SU-DHL-6 (cell line): ENCODE measurements at regions not wholly inside any gene's neighbourhood (a gene's known extent, or its start where the extent isn't known, plus 50 kb on each side); places are given as distances from the start of the nearest gene placed in this dataset.
"Not testable (repeated sequence)": the region's sequence is repeated elsewhere in the genome, so short reads cannot be mapped to it uniquely, and the experiment has no call there.

Experiments used
- H2AFZ ChIP-seq: fragments of 200-600 bp; sonication (generic); 2 replicates; pipeline ENCODE4 v1.6.1; 2014; ENCODE audit warnings: low read depth, mild to moderate bottlenecking, moderate library complexity, mixed read lengths, antibody characterized with exemption, low read length; ENCODE audit not compliant: severe bottlenecking
- H3F3A ChIP-seq: fragments of 200-600 bp; shearing (Covaris generic); 2 replicates; pipeline ENCODE4 v1.6.0; 2016; ENCODE audit warnings: antibody characterized with exemption, mild to moderate bottlenecking; ENCODE audit not compliant: insufficient read depth
- H3K27ac ChIP-seq: fragments of 200-600 bp; sonication (generic); 2 replicates; pipeline ENCODE4 v1.5.1; 2016; ENCODE audit warnings: low read depth, mild to moderate bottlenecking, low read length, moderate library complexity, mixed read lengths
- H3K27me3 ChIP-seq: fragments of 200-600 bp; sonication (generic), shearing (Covaris generic); 2 replicates; pipeline ENCODE4 v1.6.0; 2014; ENCODE audit warnings: mild to moderate bottlenecking, low read length
- H3K36me3 ChIP-seq: fragments of 200-600 bp; sonication (generic); 2 replicates; pipeline ENCODE4 v1.6.1; 2014; ENCODE audit warnings: mild to moderate bottlenecking, low read length, mixed read lengths
- H3K4me2 ChIP-seq: fragments of 300-600, 200-600 bp; shearing (Covaris generic), sonication (generic); 2 replicates; pipeline ENCODE4 v1.6.0; 2014; ENCODE audit warnings: low read length, low read depth, mild to moderate bottlenecking; ENCODE audit not compliant: poor library complexity, severe bottlenecking
- H3K4me3 ChIP-seq: fragments of 200-600 bp; sonication (generic); 2 replicates; pipeline ENCODE4 v1.5.1; 2014; ENCODE audit warnings: antibody characterized with exemption, low read length, mild to moderate bottlenecking, mixed read lengths; ENCODE audit not compliant: insufficient read depth, poor library complexity, severe bottlenecking
- H3K79me2 ChIP-seq: fragments of 200-600 bp; sonication (generic); 2 replicates; pipeline ENCODE4 v1.6.1; 2014; ENCODE audit warnings: mild to moderate bottlenecking, low read length, moderate library complexity; ENCODE audit not compliant: insufficient read depth
- H3K9ac ChIP-seq: fragments of 200-600 bp; sonication (generic); 2 replicates; pipeline ENCODE4 v1.7.0; 2014; ENCODE audit warnings: mild to moderate bottlenecking, low read length
- H3K9me2 ChIP-seq: fragments of 200-600 bp; sonication (generic); replicated peaks from 2 replicates; pipeline ENCODE4 v1.6.1; 2014; ENCODE audit warnings: low read length; ENCODE audit not compliant: insufficient read depth
- H3K9me3 ChIP-seq: fragments of 200-600 bp; sonication (generic); 2 replicates; pipeline ENCODE4 v1.6.1; 2014; ENCODE audit warnings: low read length, mixed read lengths; ENCODE audit not compliant: insufficient read depth
- H4K20me1 ChIP-seq: fragments of 200-600 bp; sonication (generic); 2 replicates; pipeline ENCODE4 v1.6.1; 2014; ENCODE audit warnings: low read depth, mild to moderate bottlenecking, antibody characterized with exemption, low read length, moderate library complexity, mixed read lengths
- EZH2phosphoT487 ChIP-seq: fragments of 200-600 bp; sonication (generic), shearing (Covaris generic); conservative IDR thresholded peaks from 2 replicates; pipeline ENCODE4 v1.6.1; 2018; ENCODE audit warnings: mild to moderate bottlenecking, antibody characterized with exemption, low read length, moderate library complexity, mixed read lengths
- TF ChIP-seq, protein P1 (sequence below): fragments of 200-600 bp; sonication (generic); IDR thresholded peaks from one replicate; pipeline ENCODE4 v1.5.1; 2017; ENCODE audit warnings: antibody characterized with exemption, mild to moderate bottlenecking, low read length, moderate library complexity; ENCODE audit not compliant: insufficient read depth, poor library complexity, severe bottlenecking

DNA sequence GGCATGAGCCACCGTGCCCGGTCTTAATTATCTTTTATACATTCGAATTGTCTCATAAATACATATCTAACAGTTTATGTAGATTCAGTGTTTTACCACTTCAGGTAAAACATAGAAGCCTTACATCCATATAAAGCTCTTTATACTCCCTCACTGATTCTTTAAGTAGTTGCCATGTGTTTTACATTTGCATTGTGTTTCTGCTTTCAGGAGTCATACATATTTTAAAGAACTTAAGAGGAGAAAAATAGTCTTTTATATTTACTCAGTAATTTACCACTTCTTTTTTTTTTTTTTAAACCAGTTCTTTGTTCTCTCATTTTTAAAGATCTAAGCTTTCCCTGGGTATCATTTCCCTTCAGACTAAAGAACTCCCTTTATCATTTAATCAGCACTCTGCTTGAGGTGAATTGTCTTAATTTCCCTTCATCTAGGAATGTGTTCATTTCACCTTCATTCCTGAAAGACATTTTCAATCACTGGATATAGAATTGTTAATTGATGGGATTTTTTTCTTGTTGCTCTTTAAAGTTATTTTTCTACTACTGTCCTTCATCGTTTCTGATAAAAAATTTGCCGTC, 127.1 kb upstream of the XIST start:
- H3K27me3 ChIP-seq, result no peaks in the 10 kb centered on the region
- no peak overlapping the region for H3K9ac ChIP-seq
- TF ChIP-seq, protein P1, sequence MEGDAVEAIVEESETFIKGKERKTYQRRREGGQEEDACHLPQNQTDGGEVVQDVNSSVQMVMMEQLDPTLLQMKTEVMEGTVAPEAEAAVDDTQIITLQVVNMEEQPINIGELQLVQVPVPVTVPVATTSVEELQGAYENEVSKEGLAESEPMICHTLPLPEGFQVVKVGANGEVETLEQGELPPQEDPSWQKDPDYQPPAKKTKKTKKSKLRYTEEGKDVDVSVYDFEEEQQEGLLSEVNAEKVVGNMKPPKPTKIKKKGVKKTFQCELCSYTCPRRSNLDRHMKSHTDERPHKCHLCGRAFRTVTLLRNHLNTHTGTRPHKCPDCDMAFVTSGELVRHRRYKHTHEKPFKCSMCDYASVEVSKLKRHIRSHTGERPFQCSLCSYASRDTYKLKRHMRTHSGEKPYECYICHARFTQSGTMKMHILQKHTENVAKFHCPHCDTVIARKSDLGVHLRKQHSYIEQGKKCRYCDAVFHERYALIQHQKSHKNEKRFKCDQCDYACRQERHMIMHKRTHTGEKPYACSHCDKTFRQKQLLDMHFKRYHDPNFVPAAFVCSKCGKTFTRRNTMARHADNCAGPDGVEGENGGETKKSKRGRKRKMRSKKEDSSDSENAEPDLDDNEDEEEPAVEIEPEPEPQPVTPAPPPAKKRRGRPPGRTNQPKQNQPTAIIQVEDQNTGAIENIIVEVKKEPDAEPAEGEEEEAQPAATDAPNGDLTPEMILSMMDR, result no peak
- no peak for TF ChIP-seq EZH2phosphoT487
- H2AFZ ChIP-seq, result no peak overlapping the region
- peaks cover 58% of the 10 kb centered on the region for H3K79me2 ChIP-seq
- no peaks in the 10 kb centered on the region for H3K9me2 ChIP-seq
- no peaks in the 10 kb centered on the region for H3K36me3 ChIP-seq
- no peak overlapping the region for H3K4me3 ChIP-seq
- no peaks in the 10 kb centered on the region for H3F3A ChIP-seq
- no peak overlapping the region for H3K27ac ChIP-seq
- H3K9me3 ChIP-seq, result no peaks in the 10 kb centered on the region
- H3K4me2 ChIP-seq, result no peak overlapping the region
- no peaks in the 10 kb centered on the region for H4K20me1 ChIP-seq

DNA sequence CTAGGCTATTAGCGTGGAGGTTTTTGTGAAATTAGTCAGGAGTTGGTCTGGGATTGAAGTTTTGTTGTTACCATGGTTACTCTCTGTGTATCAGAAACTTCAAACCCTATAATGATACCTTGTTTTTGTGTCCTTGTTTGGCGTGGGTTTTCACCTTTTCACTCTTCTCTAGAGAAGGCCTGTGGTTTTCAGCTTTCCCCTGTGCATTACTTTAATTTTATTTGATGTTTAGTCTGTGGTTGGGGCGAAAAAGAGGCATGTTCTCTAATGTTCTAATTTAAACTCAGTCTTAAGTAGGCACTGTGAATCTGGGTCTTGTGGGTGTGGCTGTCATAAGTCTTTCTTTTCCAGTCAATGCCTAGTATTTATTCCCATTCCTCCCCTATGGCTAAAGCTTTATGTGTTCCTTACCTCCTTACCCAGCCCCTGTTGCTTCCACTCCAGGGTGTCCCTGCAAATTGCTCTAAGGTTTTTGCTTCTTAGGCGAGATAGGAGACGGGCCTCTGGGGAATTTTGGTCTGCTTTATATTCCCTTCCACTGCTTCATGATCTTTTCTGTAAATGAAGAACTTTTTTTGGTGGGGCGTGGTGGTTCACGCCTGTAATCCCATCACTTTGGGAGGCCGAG, 125.1 kb upstream of the XIST start:
- Histone ChIP-seq H3K9me3 (no peaks in the 10 kb centered on the region), H3K9ac (no peak overlapping the region), H3K4me3 (no peak overlapping the region), H3K9me2 (no peaks in the 10 kb centered on the region), H3K4me2 (no peak overlapping the region), H3K27me3 (no peaks in the 10 kb centered on the region), H4K20me1 (no peaks in the 10 kb centered on the region), H3K27ac (no peak overlapping the region), H3F3A (no peaks in the 10 kb centered on the region), H2AFZ (no peak overlapping the region), H3K79me2 (peaks cover 61% of the 10 kb centered on the region), H3K36me3 (no peaks in the 10 kb centered on the region)
- TF ChIP-seq, protein P1, result no peak
- no peak for TF ChIP-seq EZH2phosphoT487

DNA sequence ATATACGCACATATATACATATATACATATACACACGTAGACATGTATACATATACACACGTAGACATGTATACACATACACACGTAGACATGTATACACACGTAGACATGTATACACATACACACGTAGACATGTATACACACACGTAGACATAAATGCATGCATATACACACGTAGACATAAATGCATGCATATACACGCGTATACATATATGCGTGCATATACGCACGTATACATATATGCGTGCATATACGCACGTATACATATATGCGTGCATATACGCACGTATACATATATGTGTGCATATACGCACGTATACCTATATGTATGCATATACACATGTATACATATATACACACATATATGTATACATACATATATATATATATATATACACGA, 114.9 kb upstream of the XIST start:
- H3K27ac ChIP-seq, H3F3A ChIP-seq, H2AFZ ChIP-seq, H3K4me2 ChIP-seq, H3K9ac ChIP-seq, H3K9me3 ChIP-seq, H3K36me3 ChIP-seq, H3K27me3 ChIP-seq, H3K9me2 ChIP-seq, H3K4me3 ChIP-seq, H4K20me1 ChIP-seq: not testable (repeated sequence)
- peaks cover 51% of the 10 kb centered on the region for H3K79me2 ChIP-seq

DNA sequence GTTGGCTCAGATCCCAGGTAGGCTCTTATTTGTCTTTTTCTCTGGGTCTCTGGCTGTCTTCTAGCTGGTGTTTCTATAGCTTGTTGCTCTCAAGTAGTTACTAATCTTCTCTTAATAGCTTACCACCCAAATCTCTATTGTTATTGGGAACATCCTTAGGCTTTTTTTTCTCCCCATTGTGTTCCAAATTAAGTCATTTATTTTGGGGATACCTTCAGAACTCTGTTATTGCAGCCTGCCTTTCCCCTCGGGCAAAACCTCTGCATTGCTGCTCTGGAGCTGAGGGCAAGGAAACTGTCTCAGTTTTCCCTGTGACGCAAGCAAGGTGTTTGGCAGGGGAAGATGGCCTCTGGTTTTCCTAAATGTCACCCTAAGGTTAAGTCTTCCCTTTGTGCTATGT, 113.3 kb upstream of the XIST start:
- H3K36me3 ChIP-seq, result no peaks in the 10 kb centered on the region
- H3K27me3 ChIP-seq, result no peaks in the 10 kb centered on the region
- H3K4me3 ChIP-seq, result no peak overlapping the region
- no peak overlapping the region for H3K27ac ChIP-seq
- H3F3A ChIP-seq, result no peaks in the 10 kb centered on the region
- no peak for TF ChIP-seq EZH2phosphoT487
- TF ChIP-seq, protein P1, result no peak
- H3K9ac ChIP-seq, result no peak overlapping the region
- H4K20me1 ChIP-seq, result no peaks in the 10 kb centered on the region
- H3K9me3 ChIP-seq, result no peaks in the 10 kb centered on the region
- H3K79me2 ChIP-seq, result peaks cover 52% of the 10 kb centered on the region
- H2AFZ ChIP-seq, result no peak overlapping the region
- H3K9me2 ChIP-seq, result no peaks in the 10 kb centered on the region
- H3K4me2 ChIP-seq, result no peak overlapping the region
